Ovary (tissue), 7 donors: ENCODE measurements at regions not wholly inside any gene's neighbourhood (a gene's known extent, or its start where the extent isn't known, plus 50 kb on each side); places are given as distances from the start of the nearest gene placed in this dataset.

Experiments
- DNase-seq, 5 donors: peaks; one replicate each; pipeline ENCODE4 v3.0.0-alpha.2; 2019 to 2020
- H3K27ac ChIP-seq, 2 donors: fragments of 200-600 bp; one replicate each; pipeline versions ENCODE4 v1.5.1 to v1.8.0; 2019 to 2022
- H3K27me3 ChIP-seq: fragments of 200-600 bp; one replicate; pipeline ENCODE4 v1.8.0; 2022
- H3K36me3 ChIP-seq: fragments of 200-600 bp; sonication (generic); one replicate; pipeline ENCODE4 v1.5.1; 2019
- H3K4me1 ChIP-seq: one replicate; pipeline ENCODE4 v1.8.1; 2013; ENCODE audit warnings: mild to moderate bottlenecking, moderate library complexity; ENCODE audit not compliant: insufficient read depth
- H3K4me3 ChIP-seq: fragments of 200-600 bp; sonication (generic); one replicate; pipeline ENCODE4 v1.5.1; 2017
- H3K9me3 ChIP-seq, 2 donors: fragments of 200-600 bp in 1 of 2; sonication (generic) in 1 of 2; one replicate each; pipeline versions ENCODE4 v1.5.1 to v1.8.1; 2013 to 2019; ENCODE audit warnings: mild to moderate bottlenecking in 1 of 2, moderate library complexity in 1 of 2
- CTCF ChIP-seq, 3 donors: fragments of 450-650 bp in 2 of 3; fragments of 200-600 bp in 1 of 3; IDR thresholded peaks; one replicate each; pipeline versions ENCODE4 v1.5.1 to v1.8.0; 2016 to 2022; ENCODE audit warnings: antibody characterized with exemption in 3 of 3, mild to moderate bottlenecking in 1 of 3
- EP300 ChIP-seq: sonication (generic); formaldehyde crosslinking; IDR thresholded peaks from one replicate; pipeline ENCODE4 v1.6.1; 2017; ENCODE audit warnings: antibody characterized with exemption
- POLR2A ChIP-seq: fragments of 450-650 bp; IDR thresholded peaks from one replicate; pipeline ENCODE4 v1.6.1; 2017; ENCODE audit warnings: antibody characterized with exemption, mild to moderate bottlenecking, moderate library complexity
- WGBS, 3 donors: extraction: QIAGEN DNeasy Blood & Tissue Kit in 1 of 3; methylation state at CpG; one replicate each; pipeline versions ENCODE4 v1.1.5 to v1.1.7; 2013 to 2017; 5-methylcytosine and 5-hydroxymethylcytosine counted together
- intact Hi-C, 4 donors: fragments of 100-400 bp; cut with DNase I; formaldehyde crosslinking; loops; one replicate each; pipeline versions ENCODE4 v1.11.0 to v1.15.1; 2022 to 2023
- donor health status: DM: no; HTN: no; CAD: no; lungs with moderate emphysema.
- donor health status: DM: no; HTN: no; CAD: no.
- donor health status: Bipolar disorder and iron deficiency.
- donor health status: DM: no; HTN: no; CAD: no.
- donor health status: DM: yes; HTN: yes; CAD: no.

GRCh38 chr5:56346741-56347535 is 113.8 kb upstream of the ANKRD55 start:
- intact Hi-C loops = no loop called here
- 14 to 25% (median 15%) methylated on average over 2 of the region's 2 CpGs for WGBS, 3 donors
- no peak for TF ChIP-seq CTCF (IDR thresholded peaks at IDR 0.05)
- no peak for TF ChIP-seq POLR2A
- no peak for TF ChIP-seq EP300
- H3K36me3 ChIP-seq = no peaks in the 10 kb centered on the region
- no peaks in the 10 kb centered on the region for H3K9me3 ChIP-seq
- no peak overlapping the region for H3K27ac ChIP-seq
- no peak overlapping the region for H3K4me3 ChIP-seq
- peaks cover 9% of the 10 kb centered on the region for H3K4me1 ChIP-seq
- H3K27me3 ChIP-seq = no peaks in the 10 kb centered on the region
- peak in 1 of 5 donors; percentile 51 for DNase-seq

DNA sequence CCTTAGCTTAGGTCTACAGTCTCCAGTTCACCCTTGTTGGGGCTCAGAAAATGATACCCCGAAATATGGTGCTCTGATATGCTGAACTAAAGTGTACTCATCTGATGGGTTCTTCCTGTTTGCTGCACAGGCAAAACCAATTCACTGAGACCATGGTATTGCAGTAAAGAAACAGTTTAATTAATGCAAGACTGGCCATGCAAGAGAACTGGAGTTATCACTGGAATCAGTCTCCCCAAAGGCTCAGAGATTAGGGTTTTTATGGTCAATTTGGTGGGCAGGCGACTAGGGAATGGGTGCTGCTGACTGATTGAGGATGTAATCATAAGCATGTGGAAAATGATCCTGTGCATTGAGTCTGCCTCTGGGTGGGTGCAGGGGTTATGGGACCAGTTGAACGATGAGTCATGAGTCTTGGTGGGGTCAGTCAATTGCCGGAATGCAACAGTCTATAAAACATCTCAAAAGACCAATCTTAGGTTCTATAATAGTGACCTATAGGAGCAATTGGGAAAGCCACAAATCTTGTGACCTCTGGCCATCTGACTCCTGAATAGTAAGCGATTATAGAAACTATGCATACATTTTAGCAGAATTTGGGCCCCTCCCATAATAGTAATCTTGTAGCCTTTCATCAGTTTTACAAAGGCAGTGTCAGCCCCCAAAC is 113.0 kb upstream of the ANKRD55 start:
- intact Hi-C loops = no loop called here
- H3K9me3 ChIP-seq = no peaks in the 10 kb centered on the region
- no peak overlapping the region for H3K4me3 ChIP-seq
- no peaks in the 10 kb centered on the region for H3K27me3 ChIP-seq
- H3K36me3 ChIP-seq = no peaks in the 10 kb centered on the region
- DNase-seq = no peak
- no peak for TF ChIP-seq CTCF (IDR thresholded peaks at IDR 0.05)
- no peak for TF ChIP-seq POLR2A
- peaks cover 9% of the 10 kb centered on the region for H3K4me1 ChIP-seq
- 64 to 79% (median 72%) methylated on average over 5 of the region's 5 CpGs for WGBS, 3 donors
- H3K27ac ChIP-seq = no peak overlapping the region

DNA sequence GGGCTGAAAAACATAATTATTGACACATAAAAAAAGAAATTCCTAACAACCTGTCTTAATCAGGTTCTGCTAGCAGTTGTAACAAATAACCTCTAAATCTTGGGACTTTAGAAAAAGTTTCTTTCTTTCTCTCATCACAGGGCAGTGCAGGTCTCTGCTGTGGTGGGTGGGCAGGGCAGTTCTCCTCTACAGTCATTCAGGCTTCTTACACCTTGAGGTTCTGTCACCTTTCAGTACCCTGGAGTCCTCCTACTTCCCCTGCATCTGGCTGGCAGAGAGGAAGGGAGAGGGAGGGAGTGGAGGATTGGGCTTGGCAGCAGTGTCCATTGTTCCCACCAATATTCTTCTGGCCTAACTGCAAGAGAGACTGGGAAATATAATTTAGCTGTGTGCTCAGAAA is 112.2 kb upstream of the ANKRD55 start:
- H3K4me1 ChIP-seq = peaks cover 5% of the 10 kb centered on the region
- TF ChIP-seq EP300 = no peak
- no peak for TF ChIP-seq POLR2A
- no peak for TF ChIP-seq CTCF (IDR thresholded peaks at IDR 0.05)
- H3K27me3 ChIP-seq = no peaks in the 10 kb centered on the region
- intact Hi-C loops = no loop called here
- no peaks in the 10 kb centered on the region for H3K9me3 ChIP-seq
- H3K4me3 ChIP-seq = no peak overlapping the region
- H3K36me3 ChIP-seq = no peaks in the 10 kb centered on the region
- no peak overlapping the region for H3K27ac ChIP-seq
- DNase-seq = no peak

DNA sequence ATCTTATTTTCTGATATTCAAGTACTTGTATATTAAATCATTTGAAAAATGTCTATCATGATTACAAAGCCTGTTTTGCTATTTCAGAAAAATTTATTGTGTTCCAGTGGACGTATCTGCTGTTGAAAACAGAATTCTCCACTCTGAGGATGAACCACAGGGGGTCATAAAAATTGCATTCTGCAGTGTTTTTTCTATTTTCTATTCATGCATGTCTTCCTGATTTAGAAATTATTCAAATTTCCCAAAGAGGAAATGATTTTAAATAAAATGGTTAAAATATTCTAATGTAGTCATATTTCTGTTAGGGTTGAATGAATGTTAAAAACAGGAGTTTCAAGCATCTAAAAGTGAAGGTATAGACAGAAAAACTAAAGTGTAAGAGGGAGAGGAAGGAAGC is 111.5 kb upstream of the ANKRD55 start:
- H3K27ac ChIP-seq = no peak overlapping the region
- no peaks in the 10 kb centered on the region for H3K36me3 ChIP-seq
- TF ChIP-seq CTCF (IDR thresholded peaks at IDR 0.05) = no peak
- TF ChIP-seq POLR2A = no peak
- TF ChIP-seq EP300 = no peak
- no peak for DNase-seq
- WGBS, 3 donors = 91 to 96% (median 94%) methylated on average over 1 of the region's 1 CpG
- no peak overlapping the region for H3K4me3 ChIP-seq
- H3K4me1 ChIP-seq = peaks cover 1% of the 10 kb centered on the region
- no peaks in the 10 kb centered on the region for H3K27me3 ChIP-seq
- intact Hi-C loops = no loop called here
- H3K9me3 ChIP-seq = no peaks in the 10 kb centered on the region
